Testis (tissue), 2 donors: ENCODE measurements at regions not wholly inside any gene's neighbourhood (a gene's known extent, or its start where the extent isn't known, plus 50 kb on each side); places are given as distances from the start of the nearest gene placed in this dataset.
"Not testable (repeated sequence)": the region's sequence is repeated elsewhere in the genome, so short reads cannot be mapped to it uniquely, and the experiment has no call there.

ENCODE experiments used
- DNase-seq: peaks from one replicate; pipeline ENCODE4 v3.0.0-alpha.2; 2019
- H3K27ac ChIP-seq, 2 donors: fragments of 200-600 bp; sonication (generic); one replicate each; pipeline ENCODE4 v1.5.1; 2019
- H3K27me3 ChIP-seq: fragments of 200-600 bp; sonication (generic); one replicate; pipeline ENCODE4 v1.5.1; 2019
- H3K36me3 ChIP-seq: fragments of 200-600 bp; sonication (generic); one replicate; pipeline ENCODE4 v1.5.1; 2017; ENCODE audit warnings: low read depth; ENCODE audit errors: missing control alignments
- H3K4me1 ChIP-seq: fragments of 200-600 bp; sonication (generic); one replicate; pipeline ENCODE4 v1.5.1; 2019
- H3K4me3 ChIP-seq, 2 donors: fragments of 200-600 bp; sonication (generic); one replicate each; pipeline ENCODE4 v1.5.1; 2017 to 2019
- H3K9me3 ChIP-seq: fragments of 200-600 bp; sonication (generic); one replicate; pipeline ENCODE4 v1.5.1; 2017
- POLR2A ChIP-seq: fragments of 450-650 bp; IDR thresholded peaks from one replicate; pipeline ENCODE4 v1.6.1; 2017; ENCODE audit warnings: antibody characterized with exemption, mild to moderate bottlenecking, moderate library complexity
- WGBS, 2 donors: methylation state at CpG; one replicate each; pipeline ENCODE4 v1.1.5; 2018; 5-methylcytosine and 5-hydroxymethylcytosine counted together
- intact Hi-C: fragments of 100-400 bp; cut with DNase I; formaldehyde crosslinking; loops from one replicate; pipeline ENCODE4 v1.15.1; 2023; ENCODE audit warnings: low total_unique reads
- TF ChIP-seq, protein P1 (sequence below), 3 experiments: fragments of 450-650 bp in 2 of 3; fragments of 200-600 bp in 1 of 3; sonication (generic) in 1 of 3; IDR thresholded peaks; one replicate each; pipeline ENCODE4 v1.5.1; 2016 to 2019; ENCODE audit warnings: antibody characterized with exemption in 3 of 3, mild to moderate bottlenecking in 2 of 3, moderate library complexity in 1 of 3

- WGBS, 2 donors: 88 to 92% methylated on average over 12 of the region's 12 CpGs
- Histone ChIP-seq H3K4me1 (peaks cover 17% of the 10 kb centered on the region), H3K4me3 (no peak overlapping the region), H3K27ac (no peak overlapping the region), H3K27me3 (no peaks in the 10 kb centered on the region), H3K9me3 (no peaks in the 10 kb centered on the region), H3K36me3 (no peaks in the 10 kb centered on the region)
- no peak for DNase-seq
- intact Hi-C loops: no loop called here
- no peak for TF ChIP-seq POLR2A
- TF ChIP-seq, protein P1, sequence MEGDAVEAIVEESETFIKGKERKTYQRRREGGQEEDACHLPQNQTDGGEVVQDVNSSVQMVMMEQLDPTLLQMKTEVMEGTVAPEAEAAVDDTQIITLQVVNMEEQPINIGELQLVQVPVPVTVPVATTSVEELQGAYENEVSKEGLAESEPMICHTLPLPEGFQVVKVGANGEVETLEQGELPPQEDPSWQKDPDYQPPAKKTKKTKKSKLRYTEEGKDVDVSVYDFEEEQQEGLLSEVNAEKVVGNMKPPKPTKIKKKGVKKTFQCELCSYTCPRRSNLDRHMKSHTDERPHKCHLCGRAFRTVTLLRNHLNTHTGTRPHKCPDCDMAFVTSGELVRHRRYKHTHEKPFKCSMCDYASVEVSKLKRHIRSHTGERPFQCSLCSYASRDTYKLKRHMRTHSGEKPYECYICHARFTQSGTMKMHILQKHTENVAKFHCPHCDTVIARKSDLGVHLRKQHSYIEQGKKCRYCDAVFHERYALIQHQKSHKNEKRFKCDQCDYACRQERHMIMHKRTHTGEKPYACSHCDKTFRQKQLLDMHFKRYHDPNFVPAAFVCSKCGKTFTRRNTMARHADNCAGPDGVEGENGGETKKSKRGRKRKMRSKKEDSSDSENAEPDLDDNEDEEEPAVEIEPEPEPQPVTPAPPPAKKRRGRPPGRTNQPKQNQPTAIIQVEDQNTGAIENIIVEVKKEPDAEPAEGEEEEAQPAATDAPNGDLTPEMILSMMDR (IDR thresholded peaks at IDR 0.05): no peak
Observed at GRCh38 chr16:27624154-27625049, 74.5 kb downstream of the KATNIP start.

- 80 to 81% methylated on average over 6 to 7 of the region's 7 CpGs for WGBS, 2 donors
- H3K9me3 ChIP-seq: no peaks in the 10 kb centered on the region
- H3K36me3 ChIP-seq: no peaks in the 10 kb centered on the region
- no peak overlapping the region for H3K27ac ChIP-seq
- peaks cover 17% of the 10 kb centered on the region for H3K4me1 ChIP-seq
- TF ChIP-seq POLR2A: no peak
- no peak overlapping the region for H3K4me3 ChIP-seq
- intact Hi-C loops: no loop called here
- H3K27me3 ChIP-seq: no peaks in the 10 kb centered on the region
- DNase-seq: no peak
Observed at GRCh38 chr16:27625050-27625697, 75.2 kb downstream of the KATNIP start.

GRCh38 chr16:27627136-27627535 is 77.2 kb downstream of the KATNIP start:
- intact Hi-C loops: no loop called here
- TF ChIP-seq, protein P1 (IDR thresholded peaks at IDR 0.05): no peak
- no peak for TF ChIP-seq POLR2A
- Histone ChIP-seq H3K27me3 (no peaks in the 10 kb centered on the region), H3K4me1 (peaks cover 17% of the 10 kb centered on the region), H3K27ac (no peak overlapping the region), H3K9me3 (no peaks in the 10 kb centered on the region), H3K4me3 (no peak overlapping the region), H3K36me3 (no peaks in the 10 kb centered on the region)
- WGBS, 2 donors: 91 to 94% methylated on average over 7 of the region's 7 CpGs
- no peak for DNase-seq

DNA sequence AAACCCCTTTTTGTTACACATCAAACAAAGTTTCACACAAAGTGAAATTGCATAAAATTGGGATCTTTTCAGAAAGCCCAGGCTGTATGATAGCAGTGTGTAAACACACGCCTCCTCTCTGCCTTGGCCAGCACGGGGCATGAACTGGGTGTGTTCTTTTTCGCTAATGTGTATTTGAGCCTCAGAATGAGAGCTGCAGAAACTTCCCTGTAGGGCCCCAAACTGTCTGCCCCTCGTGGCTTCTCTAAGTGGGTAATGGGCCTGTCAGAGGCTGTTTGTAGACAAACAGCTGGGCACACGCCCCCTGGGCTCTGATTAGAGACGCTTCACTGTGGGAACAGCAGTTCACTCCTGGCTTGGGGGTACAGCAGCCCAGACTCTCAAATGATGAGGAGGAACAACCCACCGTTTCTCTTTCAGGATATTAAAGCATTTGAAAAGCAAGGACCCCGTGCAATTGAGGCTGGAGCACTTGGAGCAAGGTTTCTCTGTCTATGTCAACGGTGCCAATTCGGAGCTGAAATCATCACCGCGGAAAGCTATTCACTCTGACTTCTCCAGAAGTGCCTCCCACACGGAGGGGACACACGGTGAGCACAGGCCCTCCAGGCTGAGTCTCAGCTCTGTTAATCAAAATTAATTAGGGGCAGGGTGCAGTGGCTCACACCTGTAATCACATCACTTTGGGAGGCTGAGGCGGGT is 78.4 kb downstream of the KATNIP start:
- WGBS, 2 donors: 36 to 63% methylated on average over 10 to 15 of the region's 15 CpGs
- Histone ChIP-seq H3K36me3 (no peaks in the 10 kb centered on the region), H3K27me3 (no peaks in the 10 kb centered on the region), H3K27ac (no peak overlapping the region), H3K4me1 (peaks cover 17% of the 10 kb centered on the region), H3K9me3 (no peaks in the 10 kb centered on the region), H3K4me3 (no peak overlapping the region)
- intact Hi-C loops: no loop called here
- TF ChIP-seq POLR2A: no peak
- TF ChIP-seq, protein P1 (IDR thresholded peaks at IDR 0.05): no peak
- peak; percentile 53 for DNase-seq

- H3K9me3 ChIP-seq, DNase-seq, H3K27me3 ChIP-seq, H3K36me3 ChIP-seq, intact Hi-C loops, H3K4me3 ChIP-seq, H3K27ac ChIP-seq: not testable (repeated sequence)
- WGBS, 2 donors: 93 to 95% methylated on average over 7 to 8 of the region's 8 CpGs
- H3K4me1 ChIP-seq: peaks cover 17% of the 10 kb centered on the region
Observed at GRCh38 chr16:27628943-27629462, 79.1 kb downstream of the KATNIP start.
